ENCODE measurements at regions not wholly inside any gene's neighbourhood (a gene's known extent, or its start where the extent isn't known, plus 50 kb on each side); places are given as distances from the start of the nearest gene placed in this dataset.
"Not testable (repeated sequence)": the region's sequence is repeated elsewhere in the genome, so short reads cannot be mapped to it uniquely, and the experiment has no call there.

GRCh38 chr2:144120487-144120886 is 399.4 kb downstream of the ZEB2 start:
- H3K4me3 ChIP-seq (ENCODE audit: low read length) = no peak overlapping the region
- DNase-seq (ENCODE audit: low read depth) = no peak
- no peak for TF ChIP-seq CTCF (conservative IDR thresholded peaks at IDR 0.05; ENCODE audit: low read length)

- DNase-seq (ENCODE audit: low read depth) = no peak
- TF ChIP-seq CTCF (conservative IDR thresholded peaks at IDR 0.05; ENCODE audit: low read length) = no peak
- no peak overlapping the region for H3K4me3 ChIP-seq (ENCODE audit: low read length)
These were observed 402.8 kb downstream of the ZEB2 start for GRCh38 chr2:144117086-144117485.

GRCh38 chr2:144115739-144116291 is 404.1 kb downstream of the ZEB2 start:
- TF ChIP-seq CTCF (conservative IDR thresholded peaks at IDR 0.05; ENCODE audit: low read length) = no peak
- no peak overlapping the region for H3K4me3 ChIP-seq (ENCODE audit: low read length)
- peak; percentile 15 for DNase-seq (ENCODE audit: low read depth)

- TF ChIP-seq CTCF (conservative IDR thresholded peaks at IDR 0.05; ENCODE audit: low read length) = no peak
- H3K4me3 ChIP-seq (ENCODE audit: low read length) = no peak overlapping the region
- DNase-seq (ENCODE audit: low read depth) = peak; percentile 29
These were observed 405.2 kb downstream of the ZEB2 start for GRCh38 chr2:144114760-144115159.

- TF ChIP-seq CTCF (conservative IDR thresholded peaks at IDR 0.05; ENCODE audit: low read length) = no peak
- H3K4me3 ChIP-seq (ENCODE audit: low read length) = no peak overlapping the region
- peak; percentile 82 for DNase-seq (ENCODE audit: low read depth)
These were observed 408.5 kb downstream of the ZEB2 start for GRCh38 chr2:144111437-144111836.

- not testable (repeated sequence) for DNase-seq (ENCODE audit: low read depth); H3K4me3 ChIP-seq (ENCODE audit: low read length)
These were observed 413.8 kb downstream of the ZEB2 start for GRCh38 chr2:144106104-144106503.

- no peak overlapping the region for H3K4me3 ChIP-seq (ENCODE audit: low read length)
- no peak for DNase-seq (ENCODE audit: low read depth)
- no peak for TF ChIP-seq CTCF (conservative IDR thresholded peaks at IDR 0.05; ENCODE audit: low read length)
These were observed 417.5 kb downstream of the ZEB2 start for GRCh38 chr2:144102386-144102785.
